GM19395 (cell line): ENCODE measurements at regions not wholly inside any gene's neighbourhood (a gene's known extent, or its start where the extent isn't known, plus 50 kb on each side); places are given as distances from the start of the nearest gene placed in this dataset.
"Not testable (repeated sequence)": the region's sequence is repeated elsewhere in the genome, so short reads cannot be mapped to it uniquely, and the experiment has no call there.

ENCODE experiments used
- ATAC-seq: cut with Tn5 transposase; IDR thresholded peaks from one replicate; pipeline ENCODE4 v1.9.1; 2021; ENCODE audit warnings: mild to moderate bottlenecking, moderate library complexity; ENCODE audit not compliant: unreplicated experiment

DNA sequence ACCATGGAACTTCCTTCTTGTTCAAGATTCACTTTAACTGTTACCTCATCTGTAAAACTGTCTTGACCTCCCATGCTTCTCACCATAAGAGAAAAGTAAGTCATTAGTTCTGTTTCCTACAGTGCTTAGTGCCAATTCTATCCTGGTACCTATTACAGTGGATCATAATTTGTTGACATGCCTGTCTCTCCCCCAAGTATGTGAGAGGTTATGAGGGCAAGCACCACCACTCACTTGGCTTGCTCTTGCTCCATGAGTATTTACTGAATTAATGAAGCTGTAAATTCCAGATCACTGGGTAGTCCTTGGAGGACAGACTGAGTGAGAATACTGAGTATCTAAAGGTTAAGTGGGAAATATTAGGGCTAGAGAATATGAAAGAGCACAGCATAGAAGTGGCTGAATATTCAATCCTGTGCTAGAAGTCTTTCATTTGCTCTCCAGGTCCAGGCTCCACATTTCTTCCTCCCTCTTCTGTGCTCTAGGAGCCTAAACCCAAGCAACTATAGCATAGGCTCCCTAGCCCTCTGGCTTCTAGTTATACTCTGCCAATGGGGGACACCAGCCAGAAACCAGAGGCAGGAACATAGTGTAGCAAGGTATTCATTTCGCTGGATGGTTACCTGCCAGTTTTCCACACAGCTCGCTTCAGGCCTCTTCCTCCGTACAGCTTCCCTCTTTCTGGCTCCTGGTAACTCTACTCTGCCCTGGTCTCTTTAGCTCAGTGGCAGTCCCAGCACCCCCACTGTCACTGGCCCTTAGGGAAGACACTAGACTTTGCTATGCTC, 118.2 kb upstream of the SLC5A12 start:
- ATAC-seq, result no peak

DNA sequence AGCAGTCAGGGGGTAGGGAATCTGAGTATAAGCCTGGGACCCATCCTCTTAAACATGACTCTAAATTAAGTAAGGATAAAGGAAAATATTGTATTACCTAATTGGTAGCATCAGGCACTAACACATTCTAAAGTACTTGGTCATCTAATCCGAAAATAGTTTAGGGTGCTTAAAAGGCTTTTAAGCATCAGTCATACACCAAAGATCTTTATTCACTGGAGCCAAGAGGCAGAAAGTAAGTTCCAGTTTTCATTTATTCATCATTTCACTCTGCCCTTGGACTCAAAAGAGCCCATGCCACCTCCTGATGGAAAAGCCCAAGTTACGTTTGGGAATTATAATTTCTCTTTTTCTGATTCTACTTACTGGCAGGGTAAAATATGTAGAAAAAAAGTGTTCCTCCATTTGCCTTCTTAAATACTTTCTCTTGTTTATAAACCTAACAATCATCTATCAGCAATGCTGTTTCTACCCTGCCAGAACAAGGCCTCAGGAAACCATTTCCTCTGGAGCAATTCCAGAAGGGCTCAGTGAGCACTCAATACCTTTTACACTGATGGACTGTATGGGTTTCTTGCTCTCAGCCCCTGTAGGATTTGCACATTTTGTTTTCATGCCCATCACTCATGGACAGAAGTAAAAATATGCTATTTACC, 120.1 kb upstream of the SLC5A12 start:
- ATAC-seq, result no peak

DNA sequence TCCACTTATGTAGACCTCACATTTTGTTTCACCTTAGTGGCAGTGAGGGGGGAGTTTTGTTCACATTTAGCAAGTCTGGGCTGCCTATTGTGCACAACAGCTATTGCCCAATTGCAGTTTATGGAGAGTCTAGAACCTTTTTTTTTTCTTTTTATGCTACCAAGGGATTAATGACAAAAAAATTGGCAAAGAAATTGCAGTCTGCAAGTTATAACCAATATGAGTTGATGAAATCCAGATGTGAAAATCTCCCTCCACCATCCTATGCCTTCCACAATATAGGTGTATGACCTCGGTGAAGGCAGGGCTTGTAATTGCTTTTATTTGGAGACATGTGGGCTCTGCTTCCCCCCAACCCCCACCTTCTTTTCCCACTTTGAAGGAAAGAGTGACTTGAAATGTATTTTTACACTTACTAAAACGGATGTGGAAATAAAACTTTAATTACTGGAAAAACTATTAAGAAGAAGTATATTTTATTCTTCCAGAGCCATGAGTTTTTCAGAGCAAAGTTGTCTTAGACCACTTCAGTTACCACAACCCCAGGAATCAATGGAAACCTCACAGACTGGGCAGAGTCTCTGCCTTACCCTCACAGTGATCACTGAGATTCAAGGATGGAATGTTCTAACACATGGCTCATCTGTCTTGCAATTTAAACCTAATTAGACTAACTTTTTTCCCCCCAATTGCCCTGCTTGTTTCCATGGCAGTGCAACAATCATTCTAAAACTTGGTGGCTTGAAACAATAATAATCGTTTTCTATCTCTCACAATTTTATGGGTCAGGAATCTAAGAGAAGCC, 120.8 kb upstream of the SLC5A12 start:
- ATAC-seq, result no peak

DNA sequence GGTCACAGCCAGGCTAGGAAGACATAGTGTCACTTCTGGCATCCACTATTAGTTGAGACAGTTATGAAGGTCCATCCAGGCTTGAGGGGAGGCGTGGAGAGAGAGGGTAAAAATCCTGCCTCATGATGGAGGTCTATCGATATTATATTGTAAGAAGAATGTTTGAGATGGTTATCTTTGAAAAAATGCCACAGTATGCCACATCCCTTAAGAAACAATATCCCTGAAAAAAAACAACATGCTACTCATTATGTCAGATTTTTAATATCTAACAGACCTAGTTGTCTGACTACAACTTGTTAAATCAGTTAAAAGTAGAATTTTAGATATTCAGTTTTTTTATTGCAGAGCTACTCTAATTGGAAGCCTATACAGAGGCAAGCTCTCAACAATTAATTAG, 121.7 kb upstream of the SLC5A12 start:
- no peak for ATAC-seq

DNA sequence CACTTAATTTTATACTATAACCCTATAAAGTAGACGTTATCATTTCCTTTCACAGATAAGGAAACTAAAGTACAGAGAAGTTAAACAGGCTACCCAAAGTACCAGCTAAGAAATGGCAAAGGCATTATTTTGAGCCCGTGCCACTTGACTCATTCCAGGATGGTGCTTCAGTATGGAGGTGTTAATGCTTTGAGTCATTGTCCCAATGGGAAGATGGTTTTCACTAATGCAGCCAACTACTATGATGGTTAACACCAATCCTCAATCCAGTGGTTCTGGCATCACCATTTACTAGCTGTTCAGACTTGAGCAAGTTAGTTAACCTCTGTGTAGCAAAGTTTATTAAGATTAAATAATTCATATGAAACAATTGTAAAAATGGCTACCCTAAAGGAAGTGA, 123.1 kb upstream of the SLC5A12 start:
- ATAC-seq, result no peak

DNA sequence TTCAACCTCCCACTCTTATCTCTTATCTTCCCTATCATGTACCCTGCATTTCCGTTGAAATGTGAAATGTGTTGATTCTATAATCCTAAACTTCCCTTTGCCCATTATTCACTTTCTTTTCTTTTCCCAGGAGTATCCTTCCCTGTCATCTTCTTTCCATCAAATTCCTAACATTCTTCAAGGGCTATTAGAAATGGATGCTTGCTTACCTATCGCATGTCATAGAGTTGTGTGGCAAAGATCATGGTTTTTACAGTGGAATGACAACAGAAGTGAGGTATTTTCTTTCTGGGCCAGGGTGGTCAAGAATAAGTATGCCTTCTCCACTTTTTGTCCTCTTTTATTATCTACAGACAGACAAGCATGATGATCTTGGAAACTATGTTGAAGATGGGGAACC, 124.4 kb upstream of the SLC5A12 start:
- no peak for ATAC-seq

DNA sequence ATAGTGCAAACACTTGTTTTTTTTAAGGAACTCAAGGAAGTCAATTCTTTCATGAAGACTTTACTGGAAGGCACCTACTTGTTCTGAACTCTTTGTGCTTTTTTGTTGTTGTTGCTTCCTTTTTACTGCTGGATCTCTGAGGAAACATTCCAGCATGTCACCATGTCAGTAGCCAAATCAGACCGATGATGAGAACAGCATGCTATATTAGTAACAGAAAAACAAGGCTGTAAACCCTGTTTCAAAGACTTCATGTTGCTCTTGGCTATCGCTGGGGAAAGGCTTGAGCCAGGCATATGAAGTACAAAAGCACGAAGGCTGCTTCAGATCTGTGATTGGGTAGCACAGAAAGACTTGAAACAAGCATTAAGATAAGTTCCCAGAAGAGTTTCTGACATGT, 125.6 kb upstream of the SLC5A12 start:
- no peak for ATAC-seq

DNA sequence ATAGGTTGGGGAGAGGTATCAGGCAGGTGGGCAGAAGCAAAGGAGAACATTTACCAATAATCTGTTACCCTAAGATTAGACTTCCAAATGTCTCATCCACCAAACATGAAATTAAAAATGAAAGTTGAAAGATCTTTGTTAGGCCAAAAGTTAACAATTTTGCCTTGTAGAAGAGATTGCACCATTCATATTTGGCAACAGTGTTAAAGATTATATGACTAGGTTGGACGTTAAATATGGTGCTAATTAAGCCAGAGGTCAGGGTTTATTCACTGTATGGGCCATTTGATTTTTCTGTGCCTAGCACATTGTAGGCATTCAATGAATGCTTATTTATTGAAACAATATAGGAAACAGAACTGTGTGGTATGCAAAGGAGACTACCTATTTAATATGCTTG, 126.1 kb upstream of the SLC5A12 start:
- no peak for ATAC-seq

DNA sequence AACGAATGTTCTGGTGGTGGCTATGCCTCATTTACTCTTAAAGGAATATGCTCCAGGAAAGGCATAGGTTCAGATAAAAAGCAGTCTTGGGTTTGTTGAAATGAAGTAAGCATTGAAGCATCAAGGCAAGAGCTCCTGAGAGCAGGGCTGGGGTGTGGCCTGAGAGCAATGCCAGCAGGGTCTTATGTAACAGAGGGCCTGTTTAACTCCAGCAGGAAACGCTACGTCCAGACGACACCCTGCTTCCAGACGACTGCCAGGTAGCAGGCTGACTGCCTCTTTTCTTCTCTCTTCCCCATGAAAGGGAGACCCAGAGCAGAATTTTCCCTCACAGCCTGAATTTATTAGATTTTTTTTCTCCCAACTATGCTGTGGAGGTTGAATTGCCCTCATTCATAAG, 127.2 kb upstream of the SLC5A12 start:
- no peak for ATAC-seq

DNA sequence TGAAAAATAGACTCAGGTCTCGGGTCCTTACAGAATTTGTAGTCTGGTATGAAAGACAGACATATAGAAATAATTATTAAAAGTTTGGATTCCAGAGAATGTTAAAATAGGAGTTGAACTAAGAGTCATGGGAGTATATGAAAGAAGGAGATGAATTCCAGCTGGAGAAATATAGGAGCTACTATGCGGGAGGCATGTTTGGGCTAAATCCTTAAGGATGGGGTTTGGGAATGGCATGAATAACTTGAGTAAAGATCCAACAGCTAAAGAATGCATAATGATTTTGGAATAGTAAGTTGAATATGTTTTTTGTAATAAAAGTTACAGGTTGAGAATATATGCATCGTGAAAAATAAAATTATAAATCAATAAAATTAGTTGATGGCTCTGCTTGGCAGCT, 129.4 kb upstream of the SLC5A12 start:
- ATAC-seq, result no peak

DNA sequence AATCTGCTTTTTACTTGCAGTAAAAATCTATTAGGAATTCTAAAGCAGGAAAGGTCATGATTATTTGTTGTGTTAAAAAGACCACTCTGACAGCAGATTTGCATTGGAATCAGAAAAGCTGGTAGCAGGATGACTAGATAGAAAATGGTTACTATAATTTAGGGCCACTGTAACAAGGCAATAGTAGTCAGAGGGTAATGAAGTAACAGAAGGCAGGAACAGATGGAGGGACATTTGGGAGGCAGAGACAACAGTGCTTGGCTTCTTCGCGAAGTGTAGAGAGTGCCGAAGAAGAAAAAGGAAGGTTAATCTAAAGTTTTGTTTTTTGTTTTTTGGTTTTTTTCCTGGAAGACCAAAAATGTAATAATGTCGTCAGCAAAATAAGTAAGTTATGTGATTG, 129.8 kb upstream of the SLC5A12 start:
- no peak for ATAC-seq

DNA sequence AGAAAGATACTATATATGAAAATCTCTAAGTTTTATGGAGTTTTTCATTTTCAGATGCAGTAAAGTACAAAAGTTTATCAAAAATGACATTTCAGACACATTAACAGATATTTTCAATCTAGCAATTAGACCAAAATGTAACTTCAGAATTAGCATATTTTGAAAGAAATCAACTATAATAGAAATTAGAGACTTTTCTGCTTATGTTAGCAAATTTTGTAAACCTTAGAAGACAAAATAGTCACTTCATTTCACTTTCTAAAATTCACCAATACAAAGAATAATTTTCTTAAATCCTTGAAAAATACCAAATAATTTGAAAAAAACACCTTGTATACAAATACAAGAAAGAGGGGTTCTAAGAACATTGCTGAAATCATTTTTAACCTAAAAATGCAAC, 135.8 kb upstream of the FIBIN start:
- ATAC-seq, result no peak

DNA sequence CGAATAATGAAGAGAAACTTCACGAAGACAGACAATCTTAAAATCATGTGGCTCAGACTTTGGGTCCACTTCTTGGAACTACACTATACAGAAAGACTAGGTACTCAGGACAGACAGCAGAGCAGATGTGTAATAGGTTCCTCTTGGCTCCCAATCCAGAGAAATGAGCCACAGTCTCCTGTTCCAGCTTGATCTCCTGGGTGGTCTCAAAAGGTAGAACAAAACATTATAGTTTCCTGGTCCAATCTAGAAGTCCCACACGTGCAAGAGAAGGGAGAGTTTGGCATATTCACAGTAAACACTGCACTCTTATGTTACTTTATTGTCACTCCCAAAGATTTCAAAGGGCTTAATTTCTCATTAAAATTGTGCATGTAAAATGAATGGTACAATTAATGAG, 134.5 kb upstream of the FIBIN start:
- ATAC-seq, result no peak

DNA sequence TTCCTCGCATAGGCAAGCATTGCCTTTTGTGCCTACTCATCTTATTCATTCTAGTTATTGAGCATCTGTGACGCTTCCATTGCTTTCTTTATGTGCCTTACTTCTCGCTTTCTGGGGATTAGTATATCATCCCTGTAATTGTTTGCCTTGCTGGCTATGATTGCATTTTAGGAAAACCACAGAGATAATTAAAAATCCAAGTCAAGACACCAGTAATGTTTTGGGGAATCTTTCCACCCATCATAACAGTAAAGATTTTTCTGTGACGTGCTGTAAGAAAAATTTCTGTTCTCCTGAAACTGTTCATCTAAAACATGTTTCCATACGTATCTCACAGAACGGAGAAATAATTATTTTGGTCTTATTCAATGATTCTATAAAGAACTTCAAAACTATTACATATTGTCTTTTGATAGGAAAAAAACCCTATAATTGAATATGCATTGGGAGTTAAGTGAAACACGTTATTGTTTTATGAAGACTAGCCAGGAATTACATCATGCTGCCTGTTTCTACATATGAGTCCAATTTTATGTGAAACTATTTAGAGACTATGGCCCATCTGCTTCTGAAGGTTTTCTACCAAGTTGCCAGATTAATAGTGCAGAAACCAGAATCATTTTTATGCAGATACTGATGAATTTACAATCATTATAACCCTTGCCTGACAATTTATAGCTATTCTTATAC, 133.7 kb upstream of the FIBIN start:
- ATAC-seq, result no peak

DNA sequence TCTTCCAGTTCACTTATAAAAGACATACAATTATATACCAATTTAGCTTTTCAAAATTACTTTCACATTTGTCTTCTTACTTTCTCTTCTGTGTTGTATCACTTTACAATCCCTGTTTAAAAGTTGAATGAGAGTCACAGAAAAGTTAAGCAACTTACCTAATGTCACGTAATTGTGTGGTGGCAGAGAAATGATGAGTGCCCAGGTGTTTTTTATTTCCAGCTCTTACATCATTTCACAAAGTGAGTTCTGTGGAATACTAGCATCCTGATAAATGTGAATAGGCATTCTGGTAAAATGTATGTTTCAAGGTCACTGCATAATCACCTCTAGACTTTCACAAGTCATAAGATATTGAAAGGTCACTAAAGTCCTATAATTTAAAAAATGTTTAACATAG, 133.0 kb upstream of the FIBIN start:
- no peak for ATAC-seq

DNA sequence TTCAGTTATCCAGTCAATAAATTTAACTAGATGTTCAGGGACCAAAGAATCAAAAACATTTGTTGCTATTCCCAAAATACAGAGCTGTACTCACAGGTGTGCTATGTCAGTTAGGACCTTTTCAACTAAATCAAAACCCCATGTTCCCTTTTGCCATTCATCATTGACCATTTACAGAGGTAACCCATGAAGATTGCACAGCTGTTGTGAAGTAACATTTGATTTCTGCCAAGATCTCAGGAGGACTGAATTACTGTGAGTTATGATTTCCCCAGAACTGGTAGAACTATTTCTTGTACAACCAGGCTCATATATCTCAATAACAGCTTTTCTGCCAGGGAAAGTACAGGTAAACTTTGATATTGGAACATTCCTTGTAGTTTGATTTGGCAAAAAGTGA, 131.1 kb upstream of the FIBIN start:
- ATAC-seq, result no peak

DNA sequence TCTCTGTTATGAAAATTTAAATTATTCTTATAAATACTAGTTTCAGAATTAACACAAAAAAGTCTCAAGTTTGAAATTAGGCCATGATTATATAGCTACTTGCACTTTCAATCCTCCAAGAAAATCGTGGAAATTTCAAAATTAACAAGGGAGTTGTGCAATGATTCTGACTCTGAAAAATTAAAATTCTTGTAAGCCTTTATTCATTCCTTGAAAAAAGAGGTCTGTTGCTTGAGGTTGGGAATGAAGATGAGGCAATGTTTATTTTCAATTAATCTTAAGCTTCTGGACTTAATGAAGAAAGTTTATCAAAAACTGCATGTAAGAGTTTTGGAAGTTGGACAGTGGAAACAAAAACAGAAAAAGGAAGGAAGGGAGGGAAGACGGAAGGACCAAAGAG, 128.2 kb upstream of the FIBIN start:
- ATAC-seq, result no peak

DNA sequence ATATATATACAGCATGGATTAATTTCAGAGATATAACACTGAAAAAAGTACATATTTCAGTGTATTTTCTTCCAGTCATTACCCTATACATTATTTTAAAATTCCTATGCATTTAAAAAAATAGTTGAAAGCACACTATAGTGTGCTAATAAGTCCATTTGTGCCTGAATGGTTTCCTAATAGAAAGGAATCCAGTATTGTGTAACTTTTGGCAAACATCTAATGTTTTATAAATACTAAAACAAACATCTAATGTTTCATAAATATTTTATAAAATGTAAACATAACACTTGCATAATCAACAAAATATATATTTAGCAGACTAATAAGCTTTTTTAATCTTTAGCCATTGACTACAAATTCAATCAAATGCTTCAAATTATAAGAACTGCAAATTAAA, 126.6 kb upstream of the FIBIN start:
- ATAC-seq, result no peak

DNA sequence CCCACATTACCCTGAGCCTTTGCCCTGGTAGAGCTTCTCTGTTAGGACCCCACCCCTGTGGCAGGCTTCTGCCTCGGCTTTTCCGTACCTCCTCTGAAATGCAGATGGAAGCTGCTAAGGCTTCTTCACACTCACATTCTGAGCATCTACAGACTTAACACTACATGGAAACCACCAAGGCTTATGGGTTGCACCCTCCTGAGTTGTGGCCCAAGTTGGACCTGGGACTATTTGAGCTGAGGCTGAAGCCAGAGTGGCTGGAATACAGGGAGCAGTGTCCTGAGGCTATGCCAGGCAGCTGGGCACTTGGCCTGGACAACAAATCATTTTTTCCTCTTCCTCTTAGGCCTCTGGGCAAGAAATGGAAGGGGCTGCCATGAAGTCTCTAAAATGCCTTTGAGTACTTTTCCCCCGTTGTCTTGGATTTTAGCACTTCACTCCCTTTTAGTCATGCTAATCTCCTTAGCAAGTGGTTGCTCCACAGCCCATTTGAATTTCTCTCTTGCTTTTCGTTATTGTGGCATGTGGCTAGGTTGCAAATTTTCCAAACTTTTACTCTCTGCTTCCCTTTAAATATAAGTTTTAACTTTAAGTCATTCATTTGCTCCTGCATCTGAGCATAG, 114.8 kb upstream of the FIBIN start:
- no peak for ATAC-seq

DNA sequence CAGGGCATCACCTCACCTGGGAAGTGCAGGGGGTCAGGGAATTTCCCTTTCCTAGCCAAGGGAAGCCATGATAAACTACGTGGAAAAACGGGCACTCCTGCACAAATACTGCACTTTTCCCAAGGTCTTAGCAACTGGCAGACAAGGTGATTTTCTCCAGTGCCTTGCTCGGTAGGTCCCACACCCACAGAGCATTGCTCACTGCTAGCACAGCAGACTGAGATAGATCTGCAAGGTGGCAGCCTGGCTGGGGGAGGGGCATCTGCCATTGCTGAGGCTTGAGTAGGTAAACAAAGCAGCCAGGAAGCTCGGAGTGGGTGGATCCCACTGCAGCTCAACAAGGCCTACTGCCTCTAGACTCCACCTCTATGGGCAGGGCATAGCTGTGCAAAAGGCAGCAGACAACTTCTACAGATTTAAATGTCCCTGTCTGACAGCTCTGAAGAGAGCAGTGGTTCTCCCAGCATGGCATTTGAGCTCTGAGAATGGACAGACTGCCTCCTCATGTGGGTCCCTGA, 111.5 kb upstream of the FIBIN start:
- ATAC-seq, result not testable (repeated sequence)

DNA sequence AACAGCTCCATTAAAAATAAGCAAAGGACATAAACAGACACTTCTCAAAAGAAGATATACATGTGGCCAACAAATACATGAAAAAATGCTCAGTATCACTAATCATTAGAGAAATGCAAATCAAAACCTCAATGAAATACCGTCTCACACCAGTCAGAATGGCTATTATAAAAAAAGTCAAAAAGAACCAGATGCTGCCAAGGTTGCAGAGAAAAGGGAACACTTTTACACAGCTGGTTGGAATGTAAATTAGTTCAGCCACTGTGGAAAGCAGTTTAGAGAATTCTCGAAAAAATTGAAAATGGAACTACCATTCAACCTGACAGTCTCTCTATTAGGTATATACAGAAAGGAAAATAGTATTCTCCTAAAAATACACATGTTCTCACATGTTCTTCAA, 102.4 kb upstream of the FIBIN start:
- ATAC-seq, result peak; percentile 54
